Activated CD4-positive, alpha-beta T cell treated with anti-CD3 and anti-CD28 coated beads for 48 hours (primary cell): ENCODE measurements at regions not wholly inside any gene's neighbourhood (a gene's known extent, or its start where the extent isn't known, plus 50 kb on each side); places are given as distances from the start of the nearest gene placed in this dataset.
"Not testable (repeated sequence)": the region's sequence is repeated elsewhere in the genome, so short reads cannot be mapped to it uniquely, and the experiment has no call there.

Source experiments
- DNase-seq: peaks from one replicate; pipeline ENCODE4 v3.0.0-alpha.2; 2020

DNA sequence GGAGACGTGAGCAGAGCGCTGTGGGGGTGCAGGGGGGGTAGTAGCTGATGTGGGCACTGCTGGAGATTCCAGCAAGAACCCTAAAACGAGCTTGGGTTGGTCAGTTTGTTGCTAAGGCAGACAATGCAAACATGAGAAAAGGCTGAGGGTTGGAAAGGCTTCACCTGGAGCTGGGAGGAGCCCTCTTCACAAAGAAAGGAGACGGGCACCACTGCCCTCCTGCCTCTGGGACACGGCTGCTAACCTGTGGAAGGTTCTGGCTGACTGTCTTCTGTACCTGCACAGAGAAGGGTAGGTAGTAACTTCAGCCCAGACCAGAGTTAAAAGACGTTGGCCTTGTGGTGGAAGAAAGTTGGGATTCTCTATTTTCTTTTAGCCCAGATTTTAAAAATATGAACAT is 108.7 kb downstream of the SUCLA2 start:
- DNase-seq: no peak

- peak; percentile 12 for DNase-seq
Observed at GRCh38 chr13:47890146-47890814, 110.8 kb downstream of the SUCLA2 start.

DNA sequence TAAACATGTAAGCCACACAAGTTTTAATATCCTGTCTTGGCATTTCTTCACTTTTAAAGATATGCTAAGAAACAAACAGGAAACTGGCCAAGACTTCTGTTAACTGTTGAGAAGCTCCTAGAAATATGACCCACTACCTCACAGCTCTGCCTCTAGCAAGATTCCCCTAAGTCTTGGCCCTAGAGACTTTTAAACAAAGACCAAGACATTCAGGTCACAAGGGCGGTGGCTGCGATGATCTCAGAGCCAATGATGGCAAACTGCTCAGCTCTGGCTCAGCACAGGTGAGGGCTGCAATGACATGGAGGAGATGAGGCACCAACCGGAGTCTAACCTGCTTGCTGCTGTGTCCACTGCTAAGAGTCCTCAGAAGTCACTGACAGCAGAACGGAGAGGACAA is 114.8 kb downstream of the SUCLA2 start:
- DNase-seq: no peak

- DNase-seq: no peak
Observed at GRCh38 chr13:47875201-47875600, 125.9 kb downstream of the SUCLA2 start.

DNA sequence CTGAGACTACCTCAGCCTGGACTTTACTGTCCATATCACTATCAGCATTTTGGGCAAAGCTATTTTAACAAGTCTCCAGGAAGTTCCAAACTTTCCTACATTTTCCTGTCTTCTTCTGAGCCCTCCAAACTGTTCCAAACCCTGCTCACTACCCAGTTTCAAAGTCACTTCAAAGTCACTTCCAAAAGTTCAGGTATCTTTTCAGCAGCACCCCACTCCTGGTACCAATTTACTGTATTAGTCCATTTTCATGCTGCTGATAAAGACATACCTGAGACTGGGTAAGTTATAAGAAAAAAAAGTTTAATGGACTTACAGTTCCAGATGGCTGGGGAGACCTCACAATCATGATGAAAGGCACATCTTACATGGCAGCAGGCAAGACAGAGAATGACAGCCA is 127.1 kb downstream of the SUCLA2 start:
- DNase-seq: not testable (repeated sequence)

- DNase-seq: not testable (repeated sequence)
Observed at GRCh38 chr13:47873319-47873718, 127.8 kb downstream of the SUCLA2 start.

GRCh38 chr13:47869776-47870175 is 131.3 kb downstream of the SUCLA2 start:
- DNase-seq: no peak

DNA sequence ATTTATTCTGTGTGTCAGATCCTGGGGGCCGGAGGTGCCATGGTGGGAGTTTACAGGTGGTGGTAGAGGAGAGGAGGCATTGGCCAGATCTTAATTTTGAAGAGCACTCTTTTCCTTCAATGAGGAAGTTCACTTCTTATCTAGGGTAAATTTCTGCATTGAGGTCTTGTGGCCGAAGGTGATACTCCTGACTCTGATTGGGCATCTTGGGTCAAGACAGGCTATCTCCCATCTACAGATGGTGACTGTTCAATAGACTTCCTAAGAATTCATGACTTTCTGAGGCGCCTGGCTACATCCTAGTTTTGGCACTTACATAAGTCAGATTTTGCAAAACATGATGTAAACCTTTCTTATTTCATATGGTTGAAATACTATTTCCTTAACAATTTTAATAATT is 135.2 kb downstream of the SUCLA2 start:
- no peak for DNase-seq

- DNase-seq: no peak
Observed at GRCh38 chr13:47862841-47863240, 138.2 kb downstream of the SUCLA2 start.

DNA sequence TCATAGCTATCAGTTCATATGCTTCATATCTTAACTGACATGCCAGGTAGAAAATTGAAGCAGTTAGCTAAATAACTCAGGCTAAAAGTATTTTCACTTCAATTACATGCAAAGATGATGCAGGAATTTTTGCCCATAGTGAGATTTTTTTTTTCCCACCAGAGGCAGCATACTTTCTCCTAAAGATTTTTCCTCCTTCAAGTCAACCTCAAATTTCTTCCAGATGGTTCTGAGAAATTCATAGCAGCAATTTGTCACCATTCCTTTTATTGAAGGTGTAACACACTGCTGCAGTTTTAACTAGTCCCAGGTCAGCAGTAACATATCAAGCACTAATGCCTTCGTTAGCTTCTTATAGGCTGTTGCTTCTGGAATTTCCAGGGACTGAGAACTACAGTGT is 141.9 kb downstream of the SUCLA2 start:
- DNase-seq: no peak

DNA sequence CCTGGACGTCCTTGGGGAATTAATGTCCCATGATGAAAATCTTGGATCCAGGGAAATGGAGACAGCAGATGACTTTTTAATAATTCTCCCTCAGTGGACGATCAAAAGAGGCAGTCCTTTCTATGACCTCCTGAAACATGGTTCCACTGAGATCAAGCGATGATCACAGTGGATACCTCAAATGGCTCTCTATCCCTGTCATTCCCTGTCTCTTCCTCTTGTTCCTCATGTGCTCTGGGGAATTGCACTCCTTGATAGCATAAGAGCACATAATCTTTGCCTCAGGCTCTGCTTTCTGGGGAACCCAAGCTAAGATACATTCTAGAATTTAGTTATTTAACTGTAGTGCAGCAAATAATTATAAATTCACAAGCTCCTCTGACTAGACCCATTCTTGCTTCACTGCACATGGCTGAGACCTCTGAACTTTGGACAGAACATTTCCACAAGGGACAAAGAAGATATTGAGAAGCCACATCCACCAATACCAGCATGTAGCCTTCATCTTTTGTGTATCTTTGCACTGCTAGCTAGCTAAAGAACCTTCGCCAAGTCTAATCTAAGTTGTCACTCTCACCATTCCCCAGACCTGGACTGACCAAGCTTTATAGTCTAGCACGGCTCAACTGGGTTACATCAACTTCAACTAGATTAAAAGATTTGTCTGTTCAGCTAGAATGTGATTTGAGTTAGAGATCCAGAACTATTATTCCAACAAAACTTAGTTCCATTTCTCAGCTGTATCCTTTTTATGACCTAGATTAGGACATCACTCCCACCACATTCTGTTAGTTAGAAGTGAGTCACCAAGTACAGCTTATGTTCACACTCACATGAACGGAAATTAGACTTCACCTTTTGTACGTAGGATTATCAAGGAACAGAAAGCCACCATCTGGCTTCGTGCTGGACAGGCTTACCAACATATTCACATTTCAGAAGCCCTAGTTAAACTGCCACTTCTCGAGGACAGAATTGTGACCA is 142.7 kb downstream of the SUCLA2 start:
- DNase-seq: no peak

GRCh38 chr13:47853236-47853635 is 147.8 kb downstream of the SUCLA2 start:
- no peak for DNase-seq

GRCh38 chr13:47846886-47847285 is 154.2 kb downstream of the SUCLA2 start:
- no peak for DNase-seq

DNA sequence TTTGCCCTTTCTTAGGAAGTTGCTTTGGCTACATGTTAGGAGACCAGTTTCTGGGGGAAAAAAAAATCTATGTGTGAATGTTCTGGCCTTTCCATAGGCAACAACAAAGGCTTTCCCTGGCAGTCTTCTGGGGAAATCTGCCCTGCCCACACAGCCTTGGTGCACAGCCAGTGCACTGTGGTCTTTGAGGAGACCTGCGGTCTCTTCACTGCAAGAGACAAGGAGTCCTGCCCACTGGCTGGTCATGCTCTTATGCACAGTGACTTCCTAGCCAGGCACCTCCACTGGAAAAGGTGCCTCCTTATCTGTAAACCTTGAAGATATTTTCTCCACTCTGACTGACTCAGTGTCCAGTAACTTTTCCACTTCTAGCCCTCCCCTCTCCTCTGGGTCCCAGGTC is 155.1 kb downstream of the SUCLA2 start:
- DNase-seq: no peak

- DNase-seq: no peak
Observed at GRCh38 chr13:47843005-47843404, 158.1 kb downstream of the SUCLA2 start.

- DNase-seq: no peak
Observed at GRCh38 chr13:47841151-47841550, 159.9 kb downstream of the SUCLA2 start.

DNA sequence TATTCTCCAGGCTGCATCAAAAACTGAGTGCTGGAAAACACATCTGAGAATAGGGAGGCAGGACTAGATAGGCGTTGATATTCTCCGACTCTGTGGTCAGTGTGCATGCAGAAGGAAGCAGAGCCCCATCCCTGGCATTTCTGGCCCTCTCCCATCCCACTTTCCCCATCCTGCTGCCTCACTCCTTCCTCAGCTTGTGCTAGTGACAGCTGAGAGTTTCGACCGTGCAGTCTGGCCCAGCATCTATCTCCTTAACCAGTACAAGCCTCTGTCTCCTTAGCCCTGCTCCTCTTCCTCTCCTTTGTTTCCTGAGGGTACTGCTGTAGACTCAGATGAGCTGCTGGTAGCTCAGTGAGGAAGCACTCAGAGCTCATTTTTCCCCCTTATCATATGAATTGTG is 163.2 kb downstream of the SUCLA2 start:
- DNase-seq: no peak

DNA sequence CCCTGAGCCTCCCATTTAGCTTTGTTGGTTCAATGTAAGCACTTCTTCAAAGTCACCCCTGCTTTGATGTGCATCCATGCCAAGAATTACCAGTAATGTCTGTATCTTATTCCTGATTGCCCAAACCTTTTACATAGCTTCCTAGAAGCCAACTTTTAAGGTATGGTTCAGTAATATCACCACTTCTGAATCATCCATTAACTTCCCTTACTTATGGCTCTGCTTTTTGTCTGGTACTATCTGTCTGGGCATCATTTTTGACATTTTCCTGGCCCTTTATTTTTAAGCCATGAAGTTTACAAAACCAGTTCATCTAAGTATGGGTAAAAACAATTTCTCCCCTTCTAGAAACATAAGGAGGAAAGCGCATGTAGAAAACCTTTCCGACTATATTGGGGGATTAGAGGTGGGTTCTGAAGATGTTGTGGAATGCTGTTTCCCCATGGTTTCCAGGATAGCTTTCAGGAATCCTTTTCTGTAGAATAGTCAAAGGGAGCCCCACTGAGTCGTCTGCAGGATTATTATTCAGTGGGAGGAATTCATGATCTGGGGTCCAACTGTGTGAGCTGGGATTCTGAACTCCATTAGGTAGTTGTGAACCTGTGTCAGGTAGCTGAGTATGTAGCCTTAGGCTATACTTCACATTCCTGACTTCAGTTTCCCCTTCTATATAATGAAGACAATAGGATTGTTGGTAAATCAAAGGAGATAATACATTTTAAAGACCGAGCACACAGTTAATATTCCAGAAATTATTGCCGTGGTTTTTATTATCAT is 163.8 kb downstream of the SUCLA2 start:
- no peak for DNase-seq

DNA sequence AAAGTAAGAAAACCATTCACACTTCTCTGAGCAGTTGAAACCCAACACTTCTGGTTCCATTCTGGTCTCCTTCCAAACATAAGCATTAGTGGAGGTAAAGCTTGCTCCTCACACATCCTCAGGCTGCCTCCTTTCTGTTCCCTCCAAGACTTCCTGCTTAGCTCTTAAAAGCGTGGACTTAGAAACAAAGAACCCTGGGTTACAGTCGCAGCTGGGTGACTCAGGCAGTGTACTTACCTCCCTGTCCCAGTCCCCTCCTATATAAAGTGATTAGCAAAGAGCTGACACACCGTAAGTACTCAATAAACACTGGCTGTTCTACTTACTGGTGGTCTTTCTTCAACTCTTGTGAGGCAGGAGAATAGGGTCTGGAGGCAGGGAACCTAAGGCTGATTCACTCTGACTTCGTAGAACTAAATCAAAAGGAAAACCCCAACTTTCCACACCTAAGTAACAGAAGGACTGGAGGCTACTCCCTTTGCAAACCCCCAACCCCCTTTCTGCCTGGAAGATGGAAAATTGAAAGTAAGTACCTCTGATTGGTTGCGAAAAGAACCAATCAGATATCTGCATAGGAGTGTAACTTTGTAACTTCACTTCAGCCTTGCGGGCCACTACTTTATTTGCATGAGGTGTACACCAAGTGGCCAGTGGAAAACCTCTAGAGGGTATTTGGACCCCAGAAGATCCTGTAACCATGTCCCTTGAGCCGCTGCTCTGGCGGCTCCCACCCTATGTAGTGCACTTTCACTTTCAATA is 165.4 kb downstream of the SUCLA2 start:
- DNase-seq: no peak

DNA sequence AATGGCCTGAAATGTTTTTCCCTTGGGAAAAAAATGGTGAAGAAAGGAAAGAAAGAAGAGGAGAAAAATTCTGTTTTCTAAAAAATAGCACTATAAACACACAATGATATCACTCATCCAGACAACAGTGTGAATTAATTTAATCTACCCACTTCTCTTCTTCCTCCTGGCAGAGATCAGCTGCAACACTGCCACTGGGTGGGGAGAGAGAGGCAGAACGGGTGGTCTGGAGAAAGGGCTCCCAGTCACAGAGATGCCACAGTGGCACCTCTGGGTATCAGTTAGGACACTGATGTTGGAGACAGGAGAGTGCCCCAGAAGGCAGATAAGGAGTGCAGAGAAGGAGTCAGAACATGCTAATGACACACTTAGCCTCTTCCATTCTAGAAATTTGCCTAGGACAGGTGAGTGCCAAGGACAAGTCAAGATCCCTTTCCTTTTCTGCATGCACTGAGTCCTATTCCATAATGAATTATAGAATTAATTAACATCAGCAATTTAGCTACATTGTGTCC is 168.6 kb downstream of the SUCLA2 start:
- no peak for DNase-seq

GRCh38 chr13:47831265-47831664 is 169.8 kb downstream of the SUCLA2 start:
- DNase-seq: no peak

DNA sequence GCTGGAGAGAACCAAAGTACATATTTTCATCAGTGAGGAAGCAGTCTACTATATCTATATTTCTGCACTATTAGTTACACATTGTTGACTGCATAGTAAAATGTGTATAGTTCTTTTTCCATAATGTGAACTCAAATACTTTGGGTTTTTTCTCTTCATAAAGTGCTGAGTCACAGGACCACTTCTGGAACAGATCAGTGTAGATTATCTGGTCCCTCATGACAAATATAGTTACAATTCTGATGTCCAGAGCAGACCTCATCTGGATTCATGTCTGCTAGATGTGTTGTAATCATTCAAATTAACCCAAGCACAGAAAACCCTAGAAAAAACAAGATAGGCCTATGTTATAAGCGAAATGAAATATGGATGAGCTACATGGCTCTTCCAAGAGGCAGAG is 171.4 kb downstream of the SUCLA2 start:
- no peak for DNase-seq
